GM23338 (cell line): ENCODE measurements at regions not wholly inside any gene's neighbourhood (a gene's known extent, or its start where the extent isn't known, plus 50 kb on each side); places are given as distances from the start of the nearest gene placed in this dataset.

Source experiments
- EZH2 ChIP-seq: fragments of 200-600 bp; sonication (generic); IDR thresholded peaks from one replicate; pipeline ENCODE4 v1.8.0; 2017; ENCODE audit warnings: antibody characterized with exemption, mild to moderate bottlenecking, low read depth; ENCODE audit not compliant: unreplicated experiment
- JUNB ChIP-seq: IDR thresholded peaks from one replicate; pipeline ENCODE4 v1.6.1; 2016; ENCODE audit warnings: antibody characterized with exemption; ENCODE audit not compliant: unreplicated experiment
- NANOG ChIP-seq: IDR thresholded peaks from 2 replicates; pipeline ENCODE4 v1.6.1; 2016; ENCODE audit warnings: antibody characterized with exemption, borderline replicate concordance
- POLR2AphosphoS5 ChIP-seq: IDR thresholded peaks from 2 replicates; pipeline ENCODE4 v1.6.1; 2016; ENCODE audit warnings: antibody characterized with exemption, low read depth
- TF ChIP-seq, protein P1 (sequence below), 2 experiments: fragments of 200-600 bp in 1 of 2; sonication (generic) in 1 of 2; conservative IDR thresholded peaks; 2 replicates each; pipeline versions ENCODE4 v1.5.1 to v1.6.1; 2016 to 2017; ENCODE audit warnings: antibody characterized with exemption in 2 of 2, low read depth in 2 of 2, mild to moderate bottlenecking in 2 of 2, moderate library complexity in 1 of 2

DNA sequence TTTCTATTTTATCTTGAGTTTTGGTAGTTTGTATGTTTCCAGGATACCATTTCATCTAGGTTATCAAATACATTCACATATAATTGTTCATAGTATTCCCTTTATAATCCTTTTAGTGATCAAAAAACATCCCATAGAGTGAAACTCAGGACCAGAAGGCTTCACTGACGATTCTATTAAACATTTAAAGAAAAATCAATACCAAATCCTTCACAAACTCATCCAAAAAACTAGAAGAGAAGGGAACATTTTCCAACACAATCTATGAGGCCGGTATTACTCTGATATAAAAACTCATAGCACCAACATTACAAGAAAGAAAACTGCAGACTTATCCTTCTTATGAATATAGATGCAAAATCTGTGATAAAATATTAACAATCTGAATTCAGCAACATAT, 203.4 kb downstream of the ANKRD50 start:
- TF ChIP-seq, protein P1, sequence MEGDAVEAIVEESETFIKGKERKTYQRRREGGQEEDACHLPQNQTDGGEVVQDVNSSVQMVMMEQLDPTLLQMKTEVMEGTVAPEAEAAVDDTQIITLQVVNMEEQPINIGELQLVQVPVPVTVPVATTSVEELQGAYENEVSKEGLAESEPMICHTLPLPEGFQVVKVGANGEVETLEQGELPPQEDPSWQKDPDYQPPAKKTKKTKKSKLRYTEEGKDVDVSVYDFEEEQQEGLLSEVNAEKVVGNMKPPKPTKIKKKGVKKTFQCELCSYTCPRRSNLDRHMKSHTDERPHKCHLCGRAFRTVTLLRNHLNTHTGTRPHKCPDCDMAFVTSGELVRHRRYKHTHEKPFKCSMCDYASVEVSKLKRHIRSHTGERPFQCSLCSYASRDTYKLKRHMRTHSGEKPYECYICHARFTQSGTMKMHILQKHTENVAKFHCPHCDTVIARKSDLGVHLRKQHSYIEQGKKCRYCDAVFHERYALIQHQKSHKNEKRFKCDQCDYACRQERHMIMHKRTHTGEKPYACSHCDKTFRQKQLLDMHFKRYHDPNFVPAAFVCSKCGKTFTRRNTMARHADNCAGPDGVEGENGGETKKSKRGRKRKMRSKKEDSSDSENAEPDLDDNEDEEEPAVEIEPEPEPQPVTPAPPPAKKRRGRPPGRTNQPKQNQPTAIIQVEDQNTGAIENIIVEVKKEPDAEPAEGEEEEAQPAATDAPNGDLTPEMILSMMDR (conservative IDR thresholded peaks at IDR 0.05; ENCODE audit: low read depth in 2 of 2), result no peak
- TF ChIP-seq POLR2AphosphoS5, result no peak
- TF ChIP-seq JUNB, result no peak
- no peak for TF ChIP-seq EZH2
- TF ChIP-seq NANOG, result no peak
